H9 (cell line): ENCODE measurements at regions not wholly inside any gene's neighbourhood (a gene's known extent, or its start where the extent isn't known, plus 50 kb on each side); places are given as distances from the start of the nearest gene placed in this dataset.

Source experiments
- DNase-seq: peaks from one replicate; pipeline ENCODE4 v3.0.0-alpha.2; 2017
- H2AFZ ChIP-seq: one replicate; pipeline ENCODE4 v1.6.1; 2013; ENCODE audit warnings: mild to moderate bottlenecking, low read length, control low read depth, moderate library complexity
- H2AK5ac ChIP-seq: 2 replicates; pipeline ENCODE4 v1.6.1; 2013; ENCODE audit warnings: low read length, control low read depth, mixed read lengths; ENCODE audit not compliant: insufficient read length
- H2BK120ac ChIP-seq: one replicate; pipeline ENCODE4 v1.6.1; 2013; ENCODE audit warnings: low read depth, mild to moderate bottlenecking, low read length, control low read depth, inconsistent platforms; ENCODE audit not compliant: poor library complexity, severe bottlenecking
- H2BK12ac ChIP-seq: 2 replicates; pipeline ENCODE4 v1.6.1; 2013; ENCODE audit warnings: low read length, control low read depth, mixed read lengths, low read depth; ENCODE audit not compliant: insufficient read length
- H2BK15ac ChIP-seq: 2 replicates; pipeline ENCODE4 v1.6.1; 2013; ENCODE audit warnings: low read depth, low read length, control low read depth
- H2BK20ac ChIP-seq: one replicate; pipeline ENCODE4 v1.6.1; 2013; ENCODE audit warnings: low read depth, mild to moderate bottlenecking, low read length, control low read depth, inconsistent platforms; ENCODE audit not compliant: poor library complexity, severe bottlenecking
- H2BK5ac ChIP-seq: 2 replicates; pipeline ENCODE4 v1.6.1; 2013; ENCODE audit warnings: low read length, control low read depth, mixed read lengths; ENCODE audit not compliant: insufficient read length
- H3K14ac ChIP-seq: 2 replicates; pipeline ENCODE4 v1.6.1; 2013; ENCODE audit warnings: low read length, control low read depth; ENCODE audit not compliant: insufficient read depth
- H3K18ac ChIP-seq: 2 replicates; pipeline ENCODE4 v1.6.1; 2013; ENCODE audit warnings: low read depth, mild to moderate bottlenecking, mixed read lengths, low read length, control low read depth; ENCODE audit not compliant: insufficient read length
- H3K23ac ChIP-seq: 2 replicates; pipeline ENCODE4 v1.6.1; 2013; ENCODE audit warnings: low read length, control low read depth, mixed read lengths, low read depth; ENCODE audit not compliant: insufficient read length
- H3K23me2 ChIP-seq: 2 replicates; pipeline ENCODE4 v1.6.1; 2013; ENCODE audit warnings: low read depth, mild to moderate bottlenecking, mixed read lengths, low read length, control low read depth; ENCODE audit not compliant: insufficient read length, poor library complexity, severe bottlenecking
- H3K27ac ChIP-seq: 2 replicates; pipeline ENCODE4 v1.5.1; 2013; ENCODE audit warnings: low read length, control low read depth, mixed read lengths, low read depth; ENCODE audit not compliant: insufficient read length
- H3K27me3 ChIP-seq: 2 replicates; pipeline ENCODE4 v1.6.1; 2013; ENCODE audit warnings: low read length, control low read depth, inconsistent platforms; ENCODE audit not compliant: insufficient read depth
- H3K4ac ChIP-seq: 2 replicates; pipeline ENCODE4 v1.6.1; 2013; ENCODE audit warnings: low read depth, mild to moderate bottlenecking, control low read depth, inconsistent platforms, low read length, moderate library complexity
- H3K4me1 ChIP-seq: 2 replicates; pipeline ENCODE4 v1.6.1; 2013; ENCODE audit warnings: low read length, control low read depth, inconsistent platforms; ENCODE audit not compliant: insufficient read depth
- H3K4me2 ChIP-seq: 2 replicates; pipeline ENCODE4 v1.6.1; 2013; ENCODE audit warnings: low read length, control low read depth, mixed read lengths; ENCODE audit not compliant: insufficient read length, insufficient read depth
- H3K56ac ChIP-seq: 2 replicates; pipeline ENCODE4 v1.6.1; 2013; ENCODE audit warnings: low read depth, mild to moderate bottlenecking, mixed read lengths, low read length, control low read depth; ENCODE audit not compliant: insufficient read length
- H3K79me1 ChIP-seq: 2 replicates; pipeline ENCODE4 v1.6.1; 2013; ENCODE audit warnings: low read depth, mild to moderate bottlenecking, moderate library complexity, low read length, control low read depth, inconsistent platforms; ENCODE audit not compliant: insufficient read depth, poor library complexity, severe bottlenecking
- H3K79me2 ChIP-seq: 2 replicates; pipeline ENCODE4 v1.6.1; 2013; ENCODE audit warnings: low read length, control low read depth, inconsistent platforms; ENCODE audit not compliant: insufficient read depth
- H3K9ac ChIP-seq: 2 replicates; pipeline ENCODE4 v1.6.1; 2013; ENCODE audit warnings: low read length, control low read depth, mixed read lengths; ENCODE audit not compliant: insufficient read length; ENCODE audit errors: extremely low read depth
- H3K9me3 ChIP-seq: one replicate; pipeline ENCODE4 v1.6.1; 2013; ENCODE audit warnings: low read depth, low read length, inconsistent platforms; ENCODE audit not compliant: control insufficient read depth
- H3T11ph ChIP-seq: one replicate; pipeline ENCODE4 v1.6.1; 2013; ENCODE audit warnings: mild to moderate bottlenecking, low read length, control low read depth, inconsistent platforms
- H4K20me1 ChIP-seq: one replicate; pipeline ENCODE4 v1.6.1; 2013; ENCODE audit not compliant: control insufficient read depth, insufficient read length, insufficient read depth
- H4K5ac ChIP-seq: 2 replicates; pipeline ENCODE4 v1.6.1; 2013; ENCODE audit warnings: low read depth, mild to moderate bottlenecking, mixed read lengths, low read length, control low read depth; ENCODE audit not compliant: insufficient read length
- H4K8ac ChIP-seq: replicated peaks from 2 replicates; pipeline ENCODE4 v1.6.1; 2013; ENCODE audit warnings: low read length, control low read depth, mixed read lengths, low read depth; ENCODE audit not compliant: insufficient read length
- H4K91ac ChIP-seq: 2 replicates; pipeline ENCODE4 v1.6.1; 2013; ENCODE audit warnings: low read depth, mild to moderate bottlenecking, moderate library complexity, mixed read lengths, low read length, control low read depth; ENCODE audit not compliant: insufficient read length
- H3K27ac Mint-ChIP-seq, 3 experiments: 2 replicates in 2 of 3; 3 replicates in 1 of 3; pipeline ENCODE4 v1.8.0; 2020 to 2021; ENCODE audit warnings: mixed read lengths in 3 of 3, mild to moderate bottlenecking in 1 of 3, moderate library complexity in 1 of 3
- H3K27me3 Mint-ChIP-seq: 2 replicates; pipeline ENCODE4 v1.8.0; 2021; ENCODE audit warnings: low read depth, mild to moderate bottlenecking, moderate library complexity, mixed read lengths
- H3K36me3 Mint-ChIP-seq, 3 experiments: 2 replicates in 2 of 3; 3 replicates in 1 of 3; pipeline ENCODE4 v1.8.0; 2020 to 2021; ENCODE audit warnings: low read depth in 3 of 3, mixed read lengths in 3 of 3; ENCODE audit not compliant: insufficient read depth in 1 of 3
- H3K4me1 Mint-ChIP-seq, 2 experiments: 2 replicates each; pipeline ENCODE4 v1.8.0; 2020; ENCODE audit warnings: mixed read lengths in 2 of 2
- H3K4me3 Mint-ChIP-seq, 2 experiments: 2 replicates in 1 of 2; 3 replicates in 1 of 2; pipeline ENCODE4 v1.8.0; 2020 to 2021; ENCODE audit warnings: mild to moderate bottlenecking in 2 of 2, mixed read lengths in 2 of 2, moderate library complexity in 1 of 2
- H3K9me3 Mint-ChIP-seq, 2 experiments: 2 replicates in 1 of 2; 3 replicates in 1 of 2; pipeline ENCODE4 v1.8.0; 2020; ENCODE audit warnings: mild to moderate bottlenecking in 2 of 2, mixed read lengths in 2 of 2, moderate library complexity in 1 of 2
- CTCF ChIP-seq: fragments of 200-600 bp; sonication (generic); conservative IDR thresholded peaks from 3 replicates; pipeline ENCODE4 v1.8.0; 2021; ENCODE audit warnings: antibody characterized with exemption, mild to moderate bottlenecking

DNA sequence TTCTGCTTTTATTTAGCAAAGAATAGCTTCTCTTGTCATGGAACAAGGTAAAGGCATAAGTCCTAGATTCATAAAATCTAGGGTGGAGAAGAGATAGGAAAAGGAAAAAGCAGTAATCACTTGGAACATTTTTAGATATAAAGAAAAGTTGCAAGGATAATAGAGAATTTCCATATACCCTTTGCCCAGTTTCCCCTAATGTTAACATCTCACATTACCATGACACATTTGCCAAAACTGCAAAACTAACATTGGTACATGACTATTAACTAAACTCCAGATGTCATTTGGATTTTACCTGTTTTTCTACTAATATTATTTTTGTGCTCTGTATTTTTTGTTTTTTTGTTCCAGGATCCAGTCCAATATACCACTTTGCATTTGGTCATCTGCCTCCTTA, 265.1 kb downstream of the ETAA1 start:
- peaks cover 0 to 2% of the 10 kb centered on the region in 2 experiments; a peak in 1 of 4 replicates for H3K4me1 Mint-ChIP-seq
- Histone ChIP-seq H3K4ac (no peak overlapping the region), H4K91ac (no peak overlapping the region), H3K79me1 (no peaks in the 10 kb centered on the region), H3K23ac (no peak overlapping the region), H3K4me2 (no peak overlapping the region), H3K9me3 (no peaks in the 10 kb centered on the region), H4K8ac (no peak overlapping the region), H3K27me3 (no peaks in the 10 kb centered on the region), H2BK20ac (no peak overlapping the region), H3K18ac (no peak overlapping the region), H3K23me2 (no peaks in the 10 kb centered on the region), H2BK120ac (no peak overlapping the region), H2BK5ac (no peak overlapping the region), H3T11ph (no peak overlapping the region), H2AK5ac (no peak overlapping the region), H3K4me1 (no peaks in the 10 kb centered on the region), H2BK15ac (no peak overlapping the region), H3K56ac (no peak overlapping the region), H3K27ac (no peak overlapping the region), H3K9ac (no peak overlapping the region), H2AFZ (no peak overlapping the region), H3K79me2 (no peaks in the 10 kb centered on the region), H2BK12ac (no peak overlapping the region), H4K20me1 (no peaks in the 10 kb centered on the region), H3K14ac (no peak overlapping the region), H4K5ac (no peak overlapping the region)
- TF ChIP-seq CTCF = no peak
- H3K27me3 Mint-ChIP-seq = no peaks in the 10 kb centered on the region
- no peak overlapping the region for H3K4me3 Mint-ChIP-seq
- peaks cover 0 to 5% of the 10 kb centered on the region in 2 experiments; a peak in 2 of 5 replicates for H3K9me3 Mint-ChIP-seq
- H3K36me3 Mint-ChIP-seq = no peaks in the 10 kb centered on the region
- H3K27ac Mint-ChIP-seq = no peak overlapping the region
- DNase-seq = no peak
